Gastroesophageal sphincter (tissue), 3 donors: ENCODE measurements at regions not wholly inside any gene's neighbourhood (a gene's known extent, or its start where the extent isn't known, plus 50 kb on each side); places are given as distances from the start of the nearest gene placed in this dataset.

Experiments
- EP300 ChIP-seq: sonication (generic); formaldehyde crosslinking; IDR thresholded peaks from one replicate; pipeline ENCODE4 v1.6.1; 2017; ENCODE audit warnings: antibody characterized with exemption, mild to moderate bottlenecking
- POLR2A ChIP-seq, 2 donors: fragments of 450-650 bp; IDR thresholded peaks; one replicate each; pipeline ENCODE4 v1.6.1; 2017; ENCODE audit warnings: antibody characterized with exemption in 2 of 2, mild to moderate bottlenecking in 2 of 2, moderate library complexity in 1 of 2
- POLR2AphosphoS5 ChIP-seq: sonication (generic); formaldehyde crosslinking; IDR thresholded peaks from one replicate; pipeline ENCODE4 v1.6.1; 2017; ENCODE audit warnings: antibody characterized with exemption
- TF ChIP-seq, protein P1 (sequence below), 4 experiments: fragments of 200-600 bp in 2 of 4; fragments of 450-650 bp in 2 of 4; sonication (generic) in 1 of 4; IDR thresholded peaks; one replicate each; pipeline ENCODE4 v1.5.1; 2017 to 2019; ENCODE audit warnings: antibody characterized with exemption in 4 of 4, mild to moderate bottlenecking in 2 of 4, moderate library complexity in 2 of 4

DNA sequence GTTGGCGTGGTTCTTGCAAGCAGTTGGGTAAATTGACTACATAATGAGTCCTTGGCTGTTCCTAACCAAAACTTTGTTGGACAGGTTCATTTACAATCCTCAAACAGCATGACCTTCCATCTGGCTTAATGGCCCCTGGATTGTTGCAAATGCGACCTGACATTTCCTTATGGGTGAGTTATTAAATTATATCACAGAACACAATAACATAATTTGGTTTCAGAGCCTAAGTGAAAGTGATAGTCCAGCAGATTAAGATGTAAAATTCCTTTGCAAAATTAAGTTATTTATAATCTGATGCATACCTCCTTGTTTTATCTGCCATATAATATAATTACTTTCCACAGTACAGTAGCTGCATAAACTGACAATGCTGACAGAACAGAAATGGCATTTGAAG is 224.4 kb downstream of the TUSC1 start:
- no peak for TF ChIP-seq POLR2A (IDR thresholded peaks at IDR 0.05)
- TF ChIP-seq, protein P1, sequence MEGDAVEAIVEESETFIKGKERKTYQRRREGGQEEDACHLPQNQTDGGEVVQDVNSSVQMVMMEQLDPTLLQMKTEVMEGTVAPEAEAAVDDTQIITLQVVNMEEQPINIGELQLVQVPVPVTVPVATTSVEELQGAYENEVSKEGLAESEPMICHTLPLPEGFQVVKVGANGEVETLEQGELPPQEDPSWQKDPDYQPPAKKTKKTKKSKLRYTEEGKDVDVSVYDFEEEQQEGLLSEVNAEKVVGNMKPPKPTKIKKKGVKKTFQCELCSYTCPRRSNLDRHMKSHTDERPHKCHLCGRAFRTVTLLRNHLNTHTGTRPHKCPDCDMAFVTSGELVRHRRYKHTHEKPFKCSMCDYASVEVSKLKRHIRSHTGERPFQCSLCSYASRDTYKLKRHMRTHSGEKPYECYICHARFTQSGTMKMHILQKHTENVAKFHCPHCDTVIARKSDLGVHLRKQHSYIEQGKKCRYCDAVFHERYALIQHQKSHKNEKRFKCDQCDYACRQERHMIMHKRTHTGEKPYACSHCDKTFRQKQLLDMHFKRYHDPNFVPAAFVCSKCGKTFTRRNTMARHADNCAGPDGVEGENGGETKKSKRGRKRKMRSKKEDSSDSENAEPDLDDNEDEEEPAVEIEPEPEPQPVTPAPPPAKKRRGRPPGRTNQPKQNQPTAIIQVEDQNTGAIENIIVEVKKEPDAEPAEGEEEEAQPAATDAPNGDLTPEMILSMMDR (IDR thresholded peaks at IDR 0.05): no peak
- no peak for TF ChIP-seq POLR2AphosphoS5
- no peak for TF ChIP-seq EP300
